Esophagus muscularis mucosa (tissue), 4 donors: ENCODE measurements at regions not wholly inside any gene's neighbourhood (a gene's known extent, or its start where the extent isn't known, plus 50 kb on each side); places are given as distances from the start of the nearest gene placed in this dataset.

Source experiments
- DNase-seq: peaks from one replicate; pipeline ENCODE4 v3.0.0-alpha.2; 2017; ENCODE audit errors: extremely low spot score
- H3K27ac ChIP-seq, 4 donors: fragments of 200-600 bp; sonication (generic); replicated peaks in 1 of 4; 1 replicate in 3 of 4; 2 replicates in 1 of 4; pipeline ENCODE4 v1.5.1; 2016 to 2019; ENCODE audit warnings: mild to moderate bottlenecking in 1 of 4
- H3K27me3 ChIP-seq, 4 donors: fragments of 200-600 bp; sonication (generic); one replicate each; pipeline versions ENCODE4 v1.5.1 to v1.6.0; 2016 to 2019
- H3K36me3 ChIP-seq, 4 donors: fragments of 200-600 bp; sonication (generic); one replicate each; pipeline ENCODE4 v1.5.1; 2016 to 2019
- H3K4me1 ChIP-seq, 4 donors: fragments of 200-600 bp; sonication (generic); one replicate each; pipeline ENCODE4 v1.5.1; 2016 to 2019
- H3K4me3 ChIP-seq, 4 donors: fragments of 200-600 bp; sonication (generic); 1 replicate in 2 of 4; 2 replicates in 2 of 4; pipeline ENCODE4 v1.5.1; 2016 to 2019; ENCODE audit warnings: mild to moderate bottlenecking in 4 of 4, moderate library complexity in 1 of 4
- H3K9me3 ChIP-seq, 4 donors: fragments of 200-600 bp; sonication (generic); 1 replicate in 3 of 4; 2 replicates in 1 of 4; pipeline ENCODE4 v1.5.1; 2016 to 2019
- CTCF ChIP-seq, 3 experiments: fragments of 200-600 bp in 2 of 3; fragments of 450-650 bp in 1 of 3; sonication (generic) in 2 of 3; IDR thresholded peaks; one replicate each; pipeline ENCODE4 v1.5.1; 2017 to 2019; ENCODE audit warnings: antibody characterized with exemption in 3 of 3, mild to moderate bottlenecking in 2 of 3, moderate library complexity in 1 of 3
- EP300 ChIP-seq: sonication (generic); formaldehyde crosslinking; IDR thresholded peaks from one replicate; pipeline ENCODE4 v1.6.1; 2017; ENCODE audit warnings: antibody characterized with exemption
- POLR2A ChIP-seq: fragments of 450-650 bp; IDR thresholded peaks from one replicate; pipeline ENCODE4 v1.6.1; 2017; ENCODE audit warnings: antibody characterized with exemption, moderate library complexity, mild to moderate bottlenecking, low read depth
- POLR2AphosphoS5 ChIP-seq, 2 donors: sonication (generic); formaldehyde crosslinking; IDR thresholded peaks; one replicate each; pipeline ENCODE4 v1.6.1; 2017; ENCODE audit warnings: antibody characterized with exemption in 2 of 2
- WGBS: methylation state at CpG from one replicate; pipeline ENCODE4 v1.1.5; 2018; 5-methylcytosine and 5-hydroxymethylcytosine counted together
- intact Hi-C: fragments of 100-400 bp; cut with DNase I; formaldehyde crosslinking; loops from one replicate; pipeline ENCODE4 v1.15.1; 2023

- no peaks in the 10 kb centered on the region for H3K9me3 ChIP-seq
- no peaks in the 10 kb centered on the region for H3K4me1 ChIP-seq
- no peaks in the 10 kb centered on the region for H3K27me3 ChIP-seq
- intact Hi-C loops: no loop called here
- no peak for DNase-seq
- no peak overlapping the region for H3K27ac ChIP-seq
- no peak overlapping the region for H3K4me3 ChIP-seq
- no peaks in the 10 kb centered on the region for H3K36me3 ChIP-seq
- TF ChIP-seq POLR2A (no peak), EP300 (no peak), CTCF (IDR thresholded peaks at IDR 0.05) (no peak), POLR2AphosphoS5 (IDR thresholded peaks at IDR 0.05) (no peak)
- 69% methylated on average over 1 of the region's 1 CpG for WGBS
Measured at GRCh38 chr15:94135486-94136147, 95.7 kb upstream of the MCTP2 start.

GRCh38 chr15:94131875-94132274 is 99.5 kb upstream of the MCTP2 start:
- intact Hi-C loops: no loop called here
- no peak overlapping the region for H3K27ac ChIP-seq
- TF ChIP-seq POLR2AphosphoS5 (IDR thresholded peaks at IDR 0.05) (no peak), POLR2A (no peak), EP300 (no peak), CTCF (IDR thresholded peaks at IDR 0.05) (no peak)
- no peaks in the 10 kb centered on the region for H3K27me3 ChIP-seq
- no peaks in the 10 kb centered on the region for H3K9me3 ChIP-seq
- no peak for DNase-seq
- H3K4me1 ChIP-seq: no peaks in the 10 kb centered on the region
- no peak overlapping the region for H3K4me3 ChIP-seq
- no peaks in the 10 kb centered on the region for H3K36me3 ChIP-seq

DNA sequence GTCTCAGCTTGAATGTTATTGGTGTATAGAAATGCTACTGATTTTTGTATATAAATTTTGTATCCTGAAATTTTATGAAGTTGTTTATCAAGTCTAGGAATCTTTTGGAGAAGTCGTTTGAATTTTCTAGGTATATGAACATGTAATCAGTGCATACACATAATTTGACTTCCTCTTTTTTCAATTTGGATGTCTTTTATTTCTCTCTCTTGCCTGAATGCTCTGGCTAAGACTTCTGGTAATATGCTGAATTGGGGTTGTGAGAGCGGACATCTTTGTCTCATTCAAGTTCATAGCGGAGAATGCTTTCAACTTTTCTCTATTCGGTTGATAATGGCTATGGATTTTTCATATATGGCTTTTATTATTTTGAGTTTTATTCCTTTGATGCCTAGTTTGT is 100.9 kb upstream of the MCTP2 start:
- H3K27me3 ChIP-seq: no peaks in the 10 kb centered on the region
- 92% methylated on average over 4 of the region's 4 CpGs for WGBS
- no peaks in the 10 kb centered on the region for H3K36me3 ChIP-seq
- DNase-seq: no peak
- no peak overlapping the region for H3K27ac ChIP-seq
- no peaks in the 10 kb centered on the region for H3K4me1 ChIP-seq
- no peaks in the 10 kb centered on the region for H3K9me3 ChIP-seq
- TF ChIP-seq POLR2AphosphoS5 (IDR thresholded peaks at IDR 0.05): no peak
- TF ChIP-seq CTCF (IDR thresholded peaks at IDR 0.05): no peak
- no peak for TF ChIP-seq POLR2A
- no peak for TF ChIP-seq EP300
- intact Hi-C loops: no loop called here
- H3K4me3 ChIP-seq: no peak overlapping the region

GRCh38 chr15:94127006-94127405 is 104.4 kb upstream of the MCTP2 start:
- H3K9me3 ChIP-seq: no peaks in the 10 kb centered on the region
- H3K36me3 ChIP-seq: no peaks in the 10 kb centered on the region
- no peak for TF ChIP-seq EP300
- no peak for TF ChIP-seq POLR2A
- no peak for TF ChIP-seq POLR2AphosphoS5 (IDR thresholded peaks at IDR 0.05)
- TF ChIP-seq CTCF (IDR thresholded peaks at IDR 0.05): no peak
- H3K4me3 ChIP-seq: no peak overlapping the region
- no peaks in the 10 kb centered on the region for H3K4me1 ChIP-seq
- H3K27ac ChIP-seq: no peak overlapping the region
- H3K27me3 ChIP-seq: no peaks in the 10 kb centered on the region
- intact Hi-C loops: no loop called here
- DNase-seq: no peak
- WGBS: 89% methylated on average over 3 of the region's 3 CpGs

GRCh38 chr15:94125698-94126097 is 105.7 kb upstream of the MCTP2 start:
- no peak for DNase-seq
- Histone ChIP-seq H3K27ac (no peak overlapping the region), H3K27me3 (no peaks in the 10 kb centered on the region), H3K4me3 (no peak overlapping the region), H3K4me1 (no peaks in the 10 kb centered on the region), H3K9me3 (no peaks in the 10 kb centered on the region), H3K36me3 (no peaks in the 10 kb centered on the region)
- whole genome bisulfite sequencing: 74% methylated on average over 2 of the region's 2 CpGs
- intact Hi-C loops: no loop called here
- TF ChIP-seq CTCF (IDR thresholded peaks at IDR 0.05) (no peak), POLR2A (no peak), POLR2AphosphoS5 (IDR thresholded peaks at IDR 0.05) (no peak), EP300 (no peak)
